Upper lobe of left lung (tissue), 4 donors: ENCODE measurements at regions not wholly inside any gene's neighbourhood (a gene's known extent, or its start where the extent isn't known, plus 50 kb on each side); places are given as distances from the start of the nearest gene placed in this dataset.

ENCODE experiments used
- POLR2A ChIP-seq, 4 donors: fragments of 450-650 bp; IDR thresholded peaks; one replicate each; pipeline ENCODE4 v1.5.1; 2016 to 2017; ENCODE audit warnings: antibody characterized with exemption in 4 of 4, mild to moderate bottlenecking in 2 of 4
- POLR2AphosphoS5 ChIP-seq, 2 donors: sonication (generic); formaldehyde crosslinking; IDR thresholded peaks; one replicate each; pipeline ENCODE4 v1.5.1; 2017; ENCODE audit warnings: antibody characterized with exemption in 2 of 2
- TF ChIP-seq, protein P1 (sequence below), 6 experiments: fragments of 450-650 bp in 4 of 6; fragments of 200-600 bp in 2 of 6; sonication (generic) in 2 of 6; IDR thresholded peaks; one replicate each; pipeline ENCODE4 v1.5.1; 2016 to 2019; ENCODE audit warnings: antibody characterized with exemption in 6 of 6

DNA sequence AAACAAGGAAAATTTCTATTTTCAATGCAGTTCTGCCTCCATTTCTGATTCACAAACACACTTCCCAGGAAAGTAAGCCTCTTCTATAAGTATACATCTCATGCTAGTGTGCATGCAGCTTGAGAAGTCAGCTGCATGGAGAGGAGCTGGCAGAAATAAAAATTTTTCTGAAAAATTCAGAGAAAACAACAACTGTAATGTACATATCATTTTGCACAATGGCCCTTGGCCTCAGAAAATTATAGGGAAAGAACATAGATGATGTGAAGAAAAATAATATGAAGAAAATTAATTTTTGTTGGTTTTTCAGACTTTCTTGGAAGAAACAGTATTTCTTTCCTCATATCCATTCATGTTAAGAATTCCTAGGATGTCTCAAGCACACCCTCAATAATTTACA is 277.8 kb upstream of the ADRA1B start:
- TF ChIP-seq, protein P1, sequence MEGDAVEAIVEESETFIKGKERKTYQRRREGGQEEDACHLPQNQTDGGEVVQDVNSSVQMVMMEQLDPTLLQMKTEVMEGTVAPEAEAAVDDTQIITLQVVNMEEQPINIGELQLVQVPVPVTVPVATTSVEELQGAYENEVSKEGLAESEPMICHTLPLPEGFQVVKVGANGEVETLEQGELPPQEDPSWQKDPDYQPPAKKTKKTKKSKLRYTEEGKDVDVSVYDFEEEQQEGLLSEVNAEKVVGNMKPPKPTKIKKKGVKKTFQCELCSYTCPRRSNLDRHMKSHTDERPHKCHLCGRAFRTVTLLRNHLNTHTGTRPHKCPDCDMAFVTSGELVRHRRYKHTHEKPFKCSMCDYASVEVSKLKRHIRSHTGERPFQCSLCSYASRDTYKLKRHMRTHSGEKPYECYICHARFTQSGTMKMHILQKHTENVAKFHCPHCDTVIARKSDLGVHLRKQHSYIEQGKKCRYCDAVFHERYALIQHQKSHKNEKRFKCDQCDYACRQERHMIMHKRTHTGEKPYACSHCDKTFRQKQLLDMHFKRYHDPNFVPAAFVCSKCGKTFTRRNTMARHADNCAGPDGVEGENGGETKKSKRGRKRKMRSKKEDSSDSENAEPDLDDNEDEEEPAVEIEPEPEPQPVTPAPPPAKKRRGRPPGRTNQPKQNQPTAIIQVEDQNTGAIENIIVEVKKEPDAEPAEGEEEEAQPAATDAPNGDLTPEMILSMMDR (IDR thresholded peaks at IDR 0.05), result no peak
- TF ChIP-seq POLR2A (IDR thresholded peaks at IDR 0.05) (no peak), POLR2AphosphoS5 (IDR thresholded peaks at IDR 0.05) (no peak)
